Eye (tissue), 1 donor: ENCODE measurements at regions not wholly inside any gene's neighbourhood (a gene's known extent, or its start where the extent isn't known, plus 50 kb on each side); places are given as distances from the start of the nearest gene placed in this dataset.
A peak's percentile ranks its signal among the peaks of the same experiment; 100 is the strongest.

Source experiments
- DNase-seq: peaks from one replicate; pipeline ENCODE4 v3.0.0-alpha.2; 2015

DNA sequence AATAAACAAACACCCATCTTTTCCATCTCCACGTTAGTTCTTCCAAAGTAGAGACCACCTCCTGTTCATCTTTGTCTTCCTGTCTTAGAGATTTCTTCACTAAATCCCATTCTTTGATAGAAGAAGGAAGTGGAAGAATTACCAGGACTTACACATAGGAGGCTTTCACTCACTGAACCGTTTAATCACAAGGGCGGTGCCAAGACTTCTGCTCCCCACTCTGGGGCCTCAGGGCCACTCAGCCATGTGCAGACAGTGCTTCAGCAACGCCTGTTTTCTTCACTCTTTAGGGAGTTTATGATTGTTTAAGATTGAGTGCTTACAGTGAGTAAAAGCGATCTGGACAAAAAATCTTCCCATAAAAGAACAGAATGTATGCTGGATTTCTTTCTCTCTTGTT is 63.9 kb upstream of the SORCS3 start:
- DNase-seq, result peak; percentile 8

- no peak for DNase-seq
Observed at GRCh38 chr10:104577861-104578521, 63.1 kb upstream of the SORCS3 start.

- no peak for DNase-seq
Observed at GRCh38 chr10:104578671-104579070, 62.4 kb upstream of the SORCS3 start.

- peak; percentile 23 for DNase-seq
Observed at GRCh38 chr10:104579136-104579535, 62.0 kb upstream of the SORCS3 start.

DNA sequence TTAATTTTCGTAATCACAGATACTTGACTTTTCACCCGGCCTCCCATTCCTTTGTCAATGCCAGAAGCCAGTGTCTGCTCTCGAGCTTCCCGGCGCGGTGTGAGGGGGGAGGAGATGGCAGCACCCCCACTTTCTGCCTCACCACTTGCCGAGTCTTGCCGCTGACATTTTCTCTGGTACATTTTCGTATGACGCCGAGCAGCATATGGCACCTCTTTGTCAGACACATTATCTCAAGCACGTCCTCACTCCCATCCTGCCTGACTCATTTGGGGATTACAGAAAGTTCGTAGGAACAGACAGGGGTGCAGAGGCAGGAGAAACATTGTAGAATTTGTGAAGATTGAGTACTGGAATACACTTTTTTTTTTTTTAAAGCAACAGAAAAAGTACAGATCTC is 60.8 kb upstream of the SORCS3 start:
- peak; percentile 25 for DNase-seq

GRCh38 chr10:104580774-104581675 is 60.1 kb upstream of the SORCS3 start:
- DNase-seq, result peak; percentile 94

DNA sequence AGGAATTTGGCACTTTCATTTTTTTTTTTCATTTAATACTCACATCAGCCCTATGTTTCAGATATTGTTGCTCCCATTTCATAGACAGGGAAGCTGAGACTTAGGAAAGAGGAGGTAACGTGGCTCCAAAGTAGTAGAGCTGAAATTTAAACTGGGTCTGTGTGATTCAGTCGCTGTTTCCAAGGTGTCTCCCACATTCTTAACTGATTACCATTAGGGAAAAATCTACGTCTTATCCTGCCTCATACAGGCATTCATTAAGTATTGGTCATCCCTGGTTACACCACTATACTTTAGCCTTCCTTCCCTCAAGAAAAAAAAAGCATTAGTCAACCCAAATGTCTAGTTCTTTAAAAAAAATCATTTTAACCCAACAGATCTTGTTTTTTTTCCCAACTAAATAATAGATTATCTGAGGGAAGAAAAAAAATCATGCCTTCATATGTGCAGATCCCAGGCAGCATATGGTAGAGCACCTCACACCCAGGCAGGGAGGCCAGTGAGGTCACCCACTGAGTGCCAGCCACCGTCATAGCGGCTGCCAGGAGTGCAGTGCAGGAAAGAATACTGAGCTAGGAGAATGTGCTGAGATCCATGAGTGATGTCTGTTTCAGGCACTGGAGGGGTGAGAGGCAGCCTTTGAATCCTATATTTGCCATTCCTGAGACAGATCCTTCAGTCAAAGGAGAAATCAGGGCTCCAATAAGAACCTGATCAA is 59.0 kb upstream of the SORCS3 start:
- DNase-seq, result no peak

DNA sequence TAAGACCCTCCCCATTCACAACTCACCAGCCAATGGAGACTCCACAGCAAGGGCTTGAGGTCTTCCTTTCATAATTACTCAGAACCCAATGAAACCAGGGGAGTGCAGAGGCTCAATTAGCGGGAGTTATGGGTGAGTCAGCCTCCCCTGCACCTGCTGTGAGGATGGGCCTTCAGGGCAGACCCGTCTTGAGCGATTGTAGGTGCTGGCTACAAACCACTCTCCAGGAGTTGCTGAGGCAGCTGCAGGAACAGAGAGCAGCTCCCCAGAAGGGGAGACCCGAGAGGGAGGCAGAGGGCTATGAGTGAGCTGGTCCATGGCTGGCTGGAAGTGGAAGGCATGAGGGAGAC is 58.5 kb upstream of the SORCS3 start:
- peak; percentile 7 for DNase-seq

DNA sequence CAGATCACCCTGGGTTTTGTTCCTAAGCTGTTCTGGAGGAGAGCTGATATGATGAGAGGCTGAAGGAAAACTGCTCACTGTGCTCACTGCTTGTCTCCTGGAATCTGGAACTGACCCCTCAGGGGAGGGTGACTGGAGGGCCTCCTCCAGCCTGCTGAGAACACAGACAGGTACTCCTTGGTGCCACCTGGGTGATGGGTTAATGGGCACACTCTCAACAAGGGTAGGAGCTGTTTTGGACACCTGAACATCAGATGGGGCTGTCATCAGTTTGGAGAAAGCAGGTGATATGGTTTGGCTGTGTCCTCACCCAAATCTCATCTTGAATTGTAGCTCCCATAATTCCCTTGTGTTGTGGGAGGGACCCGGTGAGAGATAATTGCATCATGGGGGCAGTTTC is 58.1 kb upstream of the SORCS3 start:
- DNase-seq, result no peak

- no peak for DNase-seq
Observed at GRCh38 chr10:104584541-104584940, 56.5 kb upstream of the SORCS3 start.

DNA sequence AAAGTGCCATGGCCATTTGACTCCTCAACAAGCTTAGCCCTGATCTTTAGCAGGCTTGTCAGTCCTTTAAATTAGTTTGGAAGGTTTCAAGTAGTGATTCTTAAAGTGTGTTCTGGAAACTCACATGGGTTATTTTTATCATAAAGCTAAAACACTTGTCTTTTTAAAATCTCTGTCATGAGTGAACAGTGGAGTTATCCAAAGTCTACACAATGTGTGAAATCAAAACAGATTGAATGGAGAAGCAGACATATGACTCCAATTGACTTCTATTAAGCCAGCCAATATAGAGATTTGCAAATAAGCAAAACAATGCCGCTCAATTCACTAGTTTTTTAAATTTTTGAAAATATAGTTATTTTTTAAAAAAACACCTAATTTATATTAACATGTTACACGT is 53.3 kb upstream of the SORCS3 start:
- peak; percentile 4 for DNase-seq

GRCh38 chr10:104589431-104589830 is 51.7 kb upstream of the SORCS3 start:
- DNase-seq, result peak; percentile 14

GRCh38 chr10:104589871-104590270 is 51.2 kb upstream of the SORCS3 start:
- DNase-seq, result no peak
